T47D (cell line): ENCODE measurements at regions not wholly inside any gene's neighbourhood (a gene's known extent, or its start where the extent isn't known, plus 50 kb on each side); places are given as distances from the start of the nearest gene placed in this dataset.
A peak's percentile ranks its signal among the peaks of the same experiment; 100 is the strongest.

Source experiments
- DNase-seq, 2 experiments: peaks; one replicate each; pipeline versions ENCODE4 v3.0.0 to v3.0.0-alpha.2; 2011 to 2012; ENCODE audit warnings: low read depth in 1 of 2, low spot score in 1 of 2
- JUND ChIP-seq: IDR thresholded peaks from 2 replicates; pipeline ENCODE4 v1.6.1; 2012; ENCODE audit warnings: low read depth
- in situ Hi-C: cut with HindIII; loops from 2 replicates; pipeline ENCODE4 v1.10.0; 2016; ENCODE audit warnings: low sequenced_read_pairs, low pct_unique_long_range_greater_than_20kb

DNA sequence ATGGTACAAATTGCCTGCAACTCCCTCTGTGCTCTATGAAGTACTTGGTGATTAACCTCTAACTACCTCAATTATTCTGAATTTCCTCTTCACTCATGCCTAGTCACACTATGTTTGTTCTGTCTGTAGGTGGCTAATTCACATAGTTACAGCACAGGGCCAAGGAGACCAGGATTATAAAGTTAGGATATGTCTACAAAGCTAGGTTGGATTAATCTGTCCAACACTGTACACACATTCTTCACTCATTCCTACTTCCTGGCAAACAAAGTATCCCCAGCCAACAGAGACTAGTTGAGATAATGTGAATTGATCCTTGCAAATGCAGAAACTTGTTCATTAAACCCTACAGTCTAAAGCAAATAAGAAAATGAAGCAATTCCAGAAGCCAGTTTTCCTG lies 269.8 kb downstream of the HACE1 start:
- in situ Hi-C loops: no loop called here
- peak in 1 of 2 experiments; percentile 7 for DNase-seq
- TF ChIP-seq JUND: no peak

DNA sequence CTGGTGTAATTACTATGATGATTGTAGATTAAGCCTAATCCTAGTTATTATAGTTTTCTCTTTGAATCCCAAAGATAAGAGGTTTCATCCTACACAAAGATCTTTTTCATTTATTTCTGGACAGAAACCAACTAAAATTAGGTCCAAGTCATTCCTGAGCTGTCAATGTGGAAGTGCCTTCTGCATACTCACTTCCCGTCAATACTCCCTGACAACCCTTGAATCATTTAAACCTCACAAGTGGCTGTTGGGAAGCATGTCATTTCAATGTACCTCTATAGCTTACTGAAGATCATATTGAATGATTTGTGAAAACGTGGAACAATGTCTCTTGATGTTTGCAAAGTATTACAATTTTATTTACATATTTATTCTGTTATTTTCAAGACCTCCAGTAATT lies 274.1 kb downstream of the HACE1 start:
- TF ChIP-seq JUND: no peak
- in situ Hi-C loops: no loop called here
- DNase-seq: no peak

DNA sequence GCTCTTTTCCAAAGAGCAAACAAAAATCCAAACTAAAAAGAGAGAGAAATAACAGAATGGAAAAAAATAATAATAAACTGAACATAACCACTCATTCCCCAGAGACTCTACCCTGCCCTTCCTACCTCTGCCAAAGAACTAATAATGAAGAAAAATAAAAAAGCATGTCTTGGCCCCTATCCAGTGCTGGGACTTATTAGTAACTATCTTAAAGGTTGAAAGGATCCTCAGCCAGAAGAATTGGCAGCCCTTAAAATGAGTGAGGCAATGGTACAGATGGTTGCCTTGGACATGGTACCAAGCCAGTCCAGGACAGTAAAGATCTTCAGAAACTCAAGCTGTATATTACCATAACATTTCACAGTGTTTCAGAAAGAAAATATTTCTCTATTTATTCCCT lies 279.3 kb downstream of the HACE1 start:
- no peak for TF ChIP-seq JUND
- no peak for DNase-seq
- in situ Hi-C loops: no loop called here

DNA sequence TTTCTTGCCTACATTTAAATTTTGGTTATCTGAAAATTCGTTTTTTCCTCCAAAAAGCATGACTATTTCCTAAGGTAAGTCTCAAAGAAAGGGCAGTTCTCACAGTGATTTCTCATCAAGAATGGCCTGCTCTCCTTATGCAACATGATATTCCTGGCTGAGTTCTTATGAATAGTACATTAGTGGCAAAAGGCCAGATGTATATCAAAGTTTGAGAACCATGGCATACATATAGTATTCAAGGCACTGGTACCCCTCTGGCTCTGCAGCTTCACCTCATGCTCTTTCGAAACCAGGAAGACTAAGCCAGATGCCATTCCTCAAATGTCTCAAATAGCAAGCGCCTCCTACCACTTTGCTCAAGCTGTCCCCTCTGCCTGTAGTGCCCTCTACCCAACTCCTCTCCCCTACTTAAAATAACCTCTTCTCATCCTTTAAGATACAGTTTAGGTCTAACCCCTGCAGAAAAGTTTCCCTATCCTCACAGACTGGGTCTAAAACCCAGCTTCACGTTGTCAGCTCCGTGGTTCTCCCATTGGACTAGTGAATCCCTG lies 280.3 kb downstream of the HACE1 start:
- DNase-seq: no peak
- in situ Hi-C loops: no loop called here
- TF ChIP-seq JUND: no peak

DNA sequence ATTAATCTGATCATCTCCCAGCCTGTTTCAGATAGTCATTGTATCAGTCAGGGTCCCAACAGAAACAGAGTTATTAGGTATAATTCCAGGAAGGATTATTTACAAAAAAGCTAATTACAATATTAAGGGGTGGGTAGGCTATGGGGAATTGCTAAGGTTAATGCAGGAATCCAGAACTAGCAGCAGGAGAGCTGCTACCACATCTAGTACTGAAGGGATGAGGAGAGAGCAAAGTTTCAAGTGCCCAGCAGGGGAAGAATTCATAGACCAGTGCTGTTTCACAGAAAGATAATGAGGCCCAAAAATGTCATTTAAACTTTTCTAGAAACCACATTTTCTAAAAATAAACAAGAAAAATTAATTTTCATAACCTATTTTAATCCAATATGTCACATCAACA lies 284.2 kb downstream of the HACE1 start:
- DNase-seq: no peak
- TF ChIP-seq JUND: no peak
- in situ Hi-C loops: no loop called here

DNA sequence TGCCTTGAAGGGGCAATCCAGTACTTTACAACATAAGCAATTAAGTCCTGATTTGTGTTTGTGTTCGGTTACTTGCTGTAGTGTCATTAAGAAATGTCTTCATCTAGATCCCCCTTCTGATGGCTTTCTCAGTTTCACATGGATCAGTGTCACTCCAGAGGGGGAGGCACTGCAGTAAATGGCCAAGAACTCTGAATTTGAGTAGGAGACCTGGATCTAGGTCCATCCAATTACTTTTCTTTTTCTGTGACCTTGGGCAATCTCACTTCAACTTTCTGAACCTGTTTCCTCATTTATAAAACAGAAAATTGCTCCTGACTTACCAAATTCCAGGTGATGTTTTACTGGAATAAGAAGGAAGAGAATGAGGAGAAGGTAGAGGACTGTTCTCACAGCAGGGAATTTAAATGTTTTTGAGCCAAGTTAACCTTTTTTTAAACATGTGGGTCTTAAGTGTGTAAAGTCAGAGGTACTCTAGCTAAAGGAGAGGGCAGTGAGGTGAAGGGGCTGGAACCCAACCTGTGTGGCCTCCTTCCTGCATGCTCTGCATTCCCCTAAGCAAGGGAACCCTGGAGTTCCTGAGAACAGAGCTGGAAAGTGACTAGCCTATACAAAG lies 285.5 kb downstream of the HACE1 start:
- TF ChIP-seq JUND: no peak
- no peak for DNase-seq
- in situ Hi-C loops: no loop called here

DNA sequence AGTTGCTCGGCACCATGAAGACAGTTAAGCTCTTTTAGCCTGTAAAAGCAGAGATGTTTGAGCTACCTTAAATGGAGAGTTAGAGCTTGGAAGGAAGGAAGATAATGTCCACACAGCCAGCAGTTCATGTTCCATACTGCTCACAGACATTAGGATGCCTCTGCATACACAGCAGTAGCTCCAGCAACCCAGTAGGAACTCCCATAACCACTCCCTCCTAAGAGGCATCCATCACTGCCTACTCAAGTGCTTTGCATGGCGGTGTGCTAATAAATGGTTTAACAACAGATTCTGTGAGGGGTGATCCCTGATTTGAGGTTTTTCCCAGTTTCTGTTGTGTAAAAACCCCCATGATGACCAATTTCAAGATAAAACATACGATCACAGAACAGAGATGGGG lies 286.4 kb downstream of the HACE1 start:
- in situ Hi-C loops: no loop called here
- TF ChIP-seq JUND: no peak
- DNase-seq: no peak

DNA sequence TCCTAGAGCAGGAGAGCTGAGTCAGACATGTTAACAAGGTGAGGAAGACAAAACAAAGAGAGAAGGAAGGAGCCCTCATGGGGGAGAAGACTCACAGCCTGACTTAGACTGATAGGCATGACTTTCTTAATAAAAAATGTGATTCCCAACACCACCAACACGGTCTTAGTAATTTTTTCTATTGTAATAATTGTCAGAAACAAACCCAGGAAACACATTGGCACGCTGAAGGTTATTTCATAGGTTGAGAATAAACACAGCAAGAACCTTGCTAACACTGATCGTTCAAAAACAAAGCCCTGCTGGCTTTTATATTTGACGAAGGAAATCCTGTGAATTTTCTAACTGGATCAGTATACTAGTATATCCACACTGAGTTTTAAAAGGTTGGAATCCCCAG lies 286.8 kb downstream of the HACE1 start:
- in situ Hi-C loops: no loop called here
- no peak for TF ChIP-seq JUND
- no peak for DNase-seq

DNA sequence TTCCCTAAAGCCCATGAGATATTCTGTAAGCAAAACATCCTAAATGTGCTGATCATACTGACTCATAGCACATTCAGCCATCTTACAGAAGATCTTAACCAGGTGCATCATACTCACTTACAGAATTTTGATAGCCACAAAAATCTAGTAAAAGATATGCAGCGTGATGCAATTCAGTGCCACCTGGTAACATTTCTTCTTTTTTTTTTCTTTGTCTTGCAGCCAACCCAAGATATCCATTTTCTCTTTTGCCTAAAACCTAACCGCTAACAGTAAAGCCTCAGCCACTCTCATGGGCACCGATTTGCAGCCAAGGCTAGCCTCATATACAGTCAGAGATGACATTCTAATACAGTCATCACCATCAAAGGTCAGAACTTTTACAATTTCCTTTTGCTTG lies 293.3 kb downstream of the HACE1 start:
- in situ Hi-C loops: no loop called here
- DNase-seq: no peak
- no peak for TF ChIP-seq JUND

DNA sequence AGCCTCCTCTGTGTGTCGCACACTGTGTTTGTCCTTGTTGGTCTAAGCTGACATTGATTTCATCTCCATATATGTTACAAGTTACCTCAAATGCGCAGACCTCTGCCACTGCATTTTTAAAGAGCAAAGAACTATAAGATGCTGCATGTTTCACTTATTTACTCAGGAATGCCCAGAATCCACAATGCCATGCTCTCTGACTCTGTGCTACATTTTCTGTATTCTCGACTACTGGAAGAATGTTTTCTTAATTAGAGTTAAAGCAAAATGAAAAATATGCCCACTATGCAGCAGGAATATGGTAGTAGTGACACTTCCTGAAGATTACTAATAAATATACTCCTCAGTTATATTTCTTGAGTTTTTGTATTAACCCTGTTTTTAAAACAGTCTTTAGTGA lies 296.4 kb downstream of the HACE1 start:
- in situ Hi-C loops: no loop called here
- no peak for TF ChIP-seq JUND
- DNase-seq: no peak

DNA sequence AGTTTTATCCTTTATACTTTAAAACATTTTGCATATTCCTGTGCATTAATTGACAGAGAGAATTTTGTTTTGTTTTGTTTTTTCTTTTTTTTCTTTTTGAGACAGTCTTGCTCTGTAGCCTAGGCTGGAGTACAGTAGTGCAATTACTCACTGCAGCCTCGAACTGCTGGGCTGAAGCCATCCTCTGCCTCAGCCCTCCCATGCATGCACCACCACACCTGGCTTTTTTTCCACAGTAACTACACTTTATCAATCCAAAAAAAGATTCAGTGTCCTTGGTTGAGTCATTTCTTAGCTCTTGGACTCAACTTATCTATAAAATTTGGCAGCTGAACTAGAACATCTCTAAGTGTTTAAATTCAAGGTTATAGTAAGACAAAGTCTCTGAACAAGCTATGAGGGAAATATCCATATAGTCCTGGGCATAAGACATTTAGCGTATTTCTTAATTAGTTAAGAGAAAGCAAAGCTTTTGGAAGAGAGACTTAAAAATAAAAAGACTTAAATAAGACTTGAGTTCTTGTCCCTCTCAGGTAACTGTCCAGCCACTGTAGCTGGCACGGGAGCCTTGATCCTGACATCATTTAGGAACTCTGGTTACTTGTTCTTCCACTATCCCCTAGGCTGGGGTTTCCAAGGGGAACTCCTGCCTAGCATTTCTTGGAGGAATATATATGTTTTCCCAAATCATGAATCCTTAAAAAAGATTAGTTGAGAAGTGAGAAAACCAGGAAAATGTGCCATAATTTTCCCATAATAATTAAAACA lies 300.1 kb downstream of the HACE1 start:
- TF ChIP-seq JUND: no peak
- DNase-seq: no peak
- in situ Hi-C loops: no loop called here

DNA sequence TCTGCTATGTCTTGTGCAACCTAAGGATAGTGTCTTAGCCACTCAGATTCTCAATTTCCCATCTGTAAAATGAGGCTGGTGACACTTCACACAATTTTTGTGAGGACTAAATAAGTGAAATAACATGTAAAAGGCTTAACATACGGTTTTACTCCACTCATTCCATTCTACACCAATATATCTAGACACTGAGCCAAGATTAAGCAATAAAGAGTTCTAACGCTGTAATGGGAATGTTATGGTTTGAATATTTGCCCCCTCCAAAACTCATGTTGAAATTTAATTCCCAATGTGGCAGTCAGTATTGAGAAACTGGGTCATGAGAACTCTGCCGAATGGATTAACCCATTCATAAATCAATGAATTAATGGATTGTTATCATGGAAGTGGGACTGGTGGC lies 301.0 kb downstream of the HACE1 start:
- no peak for TF ChIP-seq JUND
- DNase-seq: no peak
- in situ Hi-C loops: no loop called here

DNA sequence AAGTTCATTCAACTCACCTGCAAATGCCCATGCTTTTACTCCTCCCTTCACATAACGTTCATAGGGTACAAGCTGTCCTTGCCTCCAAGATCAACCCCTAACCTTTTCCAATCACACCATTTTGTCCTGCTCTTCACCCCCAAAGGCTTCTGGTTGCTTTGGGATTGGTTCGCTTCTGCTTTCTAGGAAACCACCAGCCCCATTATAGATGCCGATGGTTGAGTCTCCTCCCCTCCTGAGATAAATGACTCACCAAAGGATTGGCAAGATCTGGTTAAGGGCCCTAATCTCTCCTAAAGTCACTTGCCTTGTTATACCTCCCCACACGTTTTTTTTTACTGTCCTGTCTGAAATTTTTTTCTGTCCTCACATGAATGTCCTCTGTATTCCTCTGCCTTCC lies 311.4 kb downstream of the HACE1 start:
- no peak for TF ChIP-seq JUND
- in situ Hi-C loops: no loop called here
- no peak for DNase-seq

DNA sequence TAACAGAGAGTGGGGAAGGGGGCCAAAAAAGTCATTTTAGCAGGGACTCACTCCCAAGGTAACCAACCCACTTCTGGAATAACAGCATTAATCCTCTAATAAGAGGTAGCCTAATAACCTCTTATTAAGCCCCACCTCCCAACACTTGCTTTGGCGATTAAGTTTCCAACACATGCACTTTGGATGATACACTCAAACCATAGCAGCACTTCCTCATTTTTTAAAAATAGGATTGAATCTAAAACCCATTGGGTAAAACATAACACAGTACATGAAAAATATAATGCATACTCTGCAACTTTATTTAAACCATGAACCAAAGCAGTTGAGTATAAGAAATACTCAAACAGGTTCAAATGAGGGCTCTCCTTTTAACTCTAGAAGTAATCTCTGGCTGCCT lies 318.3 kb downstream of the HACE1 start:
- no peak for DNase-seq
- TF ChIP-seq JUND: no peak
- in situ Hi-C loops: no loop called here
